ENCODE measurements at regions not wholly inside any gene's neighbourhood (a gene's known extent, or its start where the extent isn't known, plus 50 kb on each side); places are given as distances from the start of the nearest gene placed in this dataset.
"Not testable (repeated sequence)": the region's sequence is repeated elsewhere in the genome, so short reads cannot be mapped to it uniquely, and the experiment has no call there.

- not testable (repeated sequence) for TF ChIP-seq CTCF (optimal IDR thresholded peaks at IDR 0.05 in 1 of 3, IDR thresholded peaks at IDR 0.05 in 1 of 3, conservative IDR thresholded peaks at IDR 0.05 in 1 of 3; ENCODE audit: extremely low read depth in 1 of 3, insufficient read depth in 2 of 3, low read length in 3 of 3); EZH2 (IDR thresholded peaks at IDR 0.05; ENCODE audit: low read length)
These were observed 77.7 kb upstream of the CCZ1B start for GRCh38 chr7:6903792-6904191.
